Trophoblast cell (in vitro differentiated cells and primary cell): ENCODE measurements at regions not wholly inside any gene's neighbourhood (a gene's known extent, or its start where the extent isn't known, plus 50 kb on each side); places are given as distances from the start of the nearest gene placed in this dataset.

Source experiments
- DNase-seq, 2 donors: peaks; one replicate each; pipeline ENCODE4 v3.0.0-alpha.2; 2016
- H2AFZ ChIP-seq: 2 replicates; pipeline ENCODE4 v1.6.1; 2013; ENCODE audit warnings: low read length, moderate library complexity, mild to moderate bottlenecking; ENCODE audit not compliant: insufficient read depth, poor library complexity
- H2AK5ac ChIP-seq: 2 replicates; pipeline ENCODE4 v1.6.1; 2013; ENCODE audit warnings: mild to moderate bottlenecking, low read length
- H2BK120ac ChIP-seq: 2 replicates; pipeline ENCODE4 v1.6.1; 2013; ENCODE audit warnings: low read length, mild to moderate bottlenecking, moderate library complexity; ENCODE audit not compliant: insufficient read depth, poor library complexity
- H2BK12ac ChIP-seq: 2 replicates; pipeline ENCODE4 v1.6.1; 2013; ENCODE audit warnings: mild to moderate bottlenecking, low read length, moderate library complexity
- H2BK5ac ChIP-seq: 2 replicates; pipeline ENCODE4 v1.6.1; 2013; ENCODE audit warnings: low read length, low read depth, moderate library complexity, mild to moderate bottlenecking; ENCODE audit not compliant: poor library complexity
- H3K14ac ChIP-seq: 2 replicates; pipeline ENCODE4 v1.6.1; 2013; ENCODE audit warnings: mild to moderate bottlenecking, low read length
- H3K18ac ChIP-seq: 2 replicates; pipeline ENCODE4 v1.6.1; 2013; ENCODE audit warnings: mild to moderate bottlenecking, low read length
- H3K23ac ChIP-seq: 2 replicates; pipeline ENCODE4 v1.6.1; 2013; ENCODE audit warnings: low read length
- H3K27ac ChIP-seq: 2 replicates; pipeline ENCODE4 v1.5.1; 2013; ENCODE audit warnings: low read depth, mild to moderate bottlenecking, inconsistent platforms, low read length, moderate library complexity
- H3K27me3 ChIP-seq: 2 replicates; pipeline ENCODE4 v1.6.1; 2013; ENCODE audit warnings: inconsistent platforms, mild to moderate bottlenecking, low read length, moderate library complexity; ENCODE audit not compliant: insufficient read depth
- H3K36me3 ChIP-seq, 2 experiments: 1 replicate in 1 of 2; 2 replicates in 1 of 2; pipeline ENCODE4 v1.6.1; 2013; ENCODE audit warnings: low read length in 2 of 2, mild to moderate bottlenecking in 2 of 2, moderate library complexity in 1 of 2; ENCODE audit not compliant: insufficient read depth in 2 of 2, control insufficient read depth in 1 of 2
- H3K4ac ChIP-seq: 2 replicates; pipeline ENCODE4 v1.6.1; 2013; ENCODE audit warnings: low read depth, mild to moderate bottlenecking, low read length, moderate library complexity
- H3K4me1 ChIP-seq, 2 experiments: 1 replicate in 1 of 2; 2 replicates in 1 of 2; pipeline ENCODE4 v1.6.1; 2013; ENCODE audit warnings: low read length in 2 of 2, mild to moderate bottlenecking in 2 of 2, moderate library complexity in 1 of 2; ENCODE audit not compliant: insufficient read depth in 2 of 2, control insufficient read depth in 1 of 2
- H3K4me2 ChIP-seq: 2 replicates; pipeline ENCODE4 v1.6.1; 2013; ENCODE audit warnings: inconsistent platforms, mild to moderate bottlenecking, low read length, moderate library complexity
- H3K4me3 ChIP-seq: 2 replicates; pipeline ENCODE4 v1.5.1; 2013; ENCODE audit warnings: mild to moderate bottlenecking, low read depth, low read length, inconsistent platforms
- H3K79me1 ChIP-seq: one replicate; pipeline ENCODE4 v1.6.1; 2013; ENCODE audit warnings: low read length
- H3K79me2 ChIP-seq: 2 replicates; pipeline ENCODE4 v1.6.1; 2013; ENCODE audit warnings: low read length, mild to moderate bottlenecking; ENCODE audit not compliant: control insufficient read depth, insufficient read depth, poor library complexity
- H3K9ac ChIP-seq: 2 replicates; pipeline ENCODE4 v1.6.1; 2013; ENCODE audit warnings: mild to moderate bottlenecking, low read length
- H3K9me3 ChIP-seq: 2 replicates; pipeline ENCODE4 v1.6.1; 2013; ENCODE audit warnings: low read depth, mild to moderate bottlenecking, control low read depth, inconsistent platforms, low read length; ENCODE audit not compliant: insufficient read depth
- H4K12ac ChIP-seq: 2 replicates; pipeline ENCODE4 v1.6.1; 2013; ENCODE audit warnings: low read depth, mild to moderate bottlenecking, low read length, moderate library complexity
- H4K8ac ChIP-seq: 2 replicates; pipeline ENCODE4 v1.6.1; 2013; ENCODE audit warnings: low read depth, mild to moderate bottlenecking, low read length, moderate library complexity
- H4K91ac ChIP-seq: one replicate; pipeline ENCODE4 v1.6.1; 2013; ENCODE audit warnings: low read depth, mild to moderate bottlenecking, low read length, moderate library complexity
- WGBS: extraction: QIAGEN DNeasy Blood & Tissue Kit; methylation state at CpG from one replicate; pipeline ENCODE4 v1.1.7; 2013; ENCODE audit warnings: missing lambda C conversion rate; ENCODE audit not compliant: insufficient read length, insufficient coverage; ENCODE audit errors: extremely low coverage; 5-methylcytosine and 5-hydroxymethylcytosine counted together

DNA sequence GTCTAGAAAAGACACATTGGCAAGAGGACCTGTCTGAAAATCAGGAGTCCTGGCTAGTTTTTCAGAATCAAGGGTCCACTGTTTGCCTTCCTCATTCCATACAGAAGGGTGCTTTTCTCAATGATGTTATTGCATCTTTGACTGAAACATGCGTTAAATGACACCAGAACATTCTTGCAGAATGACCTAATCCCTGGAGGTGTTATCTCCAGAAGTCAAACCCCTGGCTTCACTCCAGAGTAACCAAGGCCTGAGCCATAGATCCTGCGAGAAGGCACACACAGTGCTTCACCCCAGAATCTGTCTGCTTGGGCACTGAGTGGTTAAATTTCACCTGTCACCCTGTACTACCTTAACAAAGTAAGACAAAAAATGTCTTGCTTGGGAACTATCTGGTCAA lies 1055.2 kb upstream of the FANCL start:
- H3K9me3 ChIP-seq, result no peaks in the 10 kb centered on the region
- no peaks in the 10 kb centered on the region for H3K4me1 ChIP-seq
- no peak overlapping the region for H3K4me3 ChIP-seq
- H3K14ac ChIP-seq, result no peak overlapping the region
- H2BK5ac ChIP-seq, result no peak overlapping the region
- H3K9ac ChIP-seq, result no peak overlapping the region
- DNase-seq, result peak in 1 of 2 donors; percentile 5
- H2BK12ac ChIP-seq, result no peak overlapping the region
- H2AFZ ChIP-seq, result no peak overlapping the region
- H3K27me3 ChIP-seq, result no peaks in the 10 kb centered on the region
- no peak overlapping the region for H4K91ac ChIP-seq
- no peak overlapping the region for H4K8ac ChIP-seq
- no peak overlapping the region for H2AK5ac ChIP-seq
- no peak overlapping the region for H3K4ac ChIP-seq
- no peaks in the 10 kb centered on the region for H3K36me3 ChIP-seq
- H3K27ac ChIP-seq, result no peak overlapping the region
- no peak overlapping the region for H3K23ac ChIP-seq
- no peak overlapping the region for H3K4me2 ChIP-seq
- H4K12ac ChIP-seq, result no peak overlapping the region
- H3K79me1 ChIP-seq, result no peaks in the 10 kb centered on the region
- whole genome bisulfite sequencing, result no CpG with 5 or more reads among the region's 2 CpGs
- H3K79me2 ChIP-seq, result no peaks in the 10 kb centered on the region
- H2BK120ac ChIP-seq, result no peak overlapping the region
- no peak overlapping the region for H3K18ac ChIP-seq

DNA sequence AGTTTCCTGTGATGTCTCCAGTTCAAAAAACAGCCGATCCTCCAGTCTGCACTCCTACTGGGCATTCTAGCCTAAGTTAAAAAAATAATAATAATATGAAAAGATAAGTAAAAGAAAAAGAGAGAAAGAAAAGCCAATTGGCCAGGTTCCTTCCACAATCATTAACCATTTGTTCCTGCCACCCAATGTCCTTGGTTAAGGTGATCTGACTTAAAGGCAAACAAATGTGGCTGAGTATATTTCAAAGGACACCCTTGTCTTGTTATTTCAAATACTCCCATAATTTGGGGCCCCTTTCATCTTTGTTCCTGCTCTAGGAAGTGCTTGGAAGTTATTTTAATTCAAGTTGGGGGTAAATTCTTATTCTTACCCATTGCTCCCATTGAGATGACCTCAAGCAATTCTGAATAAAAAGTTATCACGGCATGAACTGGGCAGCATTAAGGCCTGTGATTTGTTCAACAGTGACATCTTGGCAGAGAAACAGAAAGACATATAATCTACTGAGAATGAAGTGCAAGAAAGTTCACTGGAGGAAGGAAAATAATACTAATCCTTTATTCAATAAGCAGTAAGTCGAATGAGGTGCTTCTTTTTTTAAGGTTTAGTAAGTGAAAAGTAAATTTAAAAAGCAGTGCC lies 1054.5 kb upstream of the FANCL start:
- H2BK12ac ChIP-seq, result no peak overlapping the region
- no peak overlapping the region for H3K14ac ChIP-seq
- no peak overlapping the region for H3K4me3 ChIP-seq
- no peak overlapping the region for H3K4ac ChIP-seq
- DNase-seq, result no peak
- no peak overlapping the region for H2AFZ ChIP-seq
- H3K4me2 ChIP-seq, result no peak overlapping the region
- no peaks in the 10 kb centered on the region for H3K4me1 ChIP-seq
- H3K18ac ChIP-seq, result no peak overlapping the region
- no peaks in the 10 kb centered on the region for H3K36me3 ChIP-seq
- H3K27ac ChIP-seq, result no peak overlapping the region
- H3K79me1 ChIP-seq, result no peaks in the 10 kb centered on the region
- H2AK5ac ChIP-seq, result no peak overlapping the region
- no peak overlapping the region for H4K8ac ChIP-seq
- no peaks in the 10 kb centered on the region for H3K27me3 ChIP-seq
- H3K9ac ChIP-seq, result no peak overlapping the region
- no peak overlapping the region for H4K91ac ChIP-seq
- no peak overlapping the region for H2BK120ac ChIP-seq
- no peak overlapping the region for H4K12ac ChIP-seq
- no peaks in the 10 kb centered on the region for H3K79me2 ChIP-seq
- no peaks in the 10 kb centered on the region for H3K9me3 ChIP-seq
- H3K23ac ChIP-seq, result no peak overlapping the region
- no peak overlapping the region for H2BK5ac ChIP-seq
- no CpG with 5 or more reads among the region's 3 CpGs for WGBS

DNA sequence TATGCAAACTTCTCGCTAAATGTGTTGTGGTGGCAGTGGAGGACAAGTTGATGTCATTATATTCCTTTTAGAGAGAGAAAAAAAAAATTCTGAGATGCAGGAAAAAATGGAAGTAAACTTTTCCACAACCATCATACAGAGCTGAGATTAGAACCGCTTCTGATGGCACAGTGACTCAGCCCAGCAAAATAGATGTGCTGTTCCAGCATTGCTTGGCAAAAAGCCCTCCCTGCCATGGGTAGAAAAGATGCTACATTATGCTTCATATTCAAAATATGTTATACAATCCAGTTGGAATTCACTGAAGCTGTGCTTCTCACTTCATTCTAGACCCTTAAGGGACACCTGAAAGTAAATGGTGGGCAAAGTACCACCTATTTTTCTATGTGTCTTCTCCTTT lies 1047.6 kb upstream of the FANCL start:
- no CpG with 5 or more reads among the region's 2 CpGs for WGBS
- H3K36me3 ChIP-seq, result no peaks in the 10 kb centered on the region
- H3K4me1 ChIP-seq, result no peaks in the 10 kb centered on the region
- H3K14ac ChIP-seq, result no peak overlapping the region
- H3K4me2 ChIP-seq, result no peak overlapping the region
- no peak overlapping the region for H3K4ac ChIP-seq
- no peak overlapping the region for H3K9ac ChIP-seq
- no peak overlapping the region for H4K8ac ChIP-seq
- no peak overlapping the region for H2BK120ac ChIP-seq
- no peaks in the 10 kb centered on the region for H3K9me3 ChIP-seq
- H3K18ac ChIP-seq, result no peak overlapping the region
- H3K23ac ChIP-seq, result no peak overlapping the region
- H2BK5ac ChIP-seq, result no peak overlapping the region
- H2BK12ac ChIP-seq, result no peak overlapping the region
- H2AFZ ChIP-seq, result no peak overlapping the region
- H4K91ac ChIP-seq, result no peak overlapping the region
- H3K27me3 ChIP-seq, result no peaks in the 10 kb centered on the region
- DNase-seq, result no peak
- H3K27ac ChIP-seq, result no peak overlapping the region
- no peak overlapping the region for H3K4me3 ChIP-seq
- no peaks in the 10 kb centered on the region for H3K79me1 ChIP-seq
- no peak overlapping the region for H2AK5ac ChIP-seq
- H3K79me2 ChIP-seq, result no peaks in the 10 kb centered on the region
- H4K12ac ChIP-seq, result no peak overlapping the region

DNA sequence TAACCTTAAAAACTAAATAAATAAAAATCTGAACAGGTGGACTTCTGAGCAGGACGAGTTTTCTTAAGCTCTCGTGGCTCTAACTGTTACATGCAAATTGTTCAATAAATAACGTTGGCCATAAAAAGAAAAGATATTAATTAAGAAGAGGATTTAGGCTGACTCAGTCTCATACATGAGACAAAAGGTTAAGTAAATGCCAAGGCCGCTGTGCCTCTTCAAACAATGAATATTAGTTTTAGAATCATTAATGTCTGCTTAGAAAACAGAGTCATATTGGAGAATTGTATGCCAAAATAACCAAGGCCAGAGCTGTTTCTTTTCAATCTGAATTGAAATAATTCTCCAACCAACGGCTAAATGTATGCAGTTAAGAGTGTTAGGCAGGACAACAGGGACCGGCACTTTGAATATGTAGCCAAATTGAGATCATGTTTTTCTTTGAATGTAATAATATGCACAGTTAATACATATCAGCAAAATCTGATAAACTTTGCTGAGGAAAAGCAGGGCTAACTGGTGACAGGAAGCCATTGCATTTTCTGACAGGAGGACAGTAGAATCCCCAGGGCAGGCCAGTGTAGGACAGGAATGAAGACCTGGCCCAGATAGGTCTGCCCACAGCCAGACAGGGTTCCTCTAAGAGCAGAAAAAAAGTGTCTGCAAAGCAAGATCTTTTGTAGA lies 1041.4 kb upstream of the FANCL start:
- Histone ChIP-seq H4K12ac (no peak overlapping the region), H3K9ac (no peak overlapping the region), H3K4me1 (no peaks in the 10 kb centered on the region), H3K79me2 (no peaks in the 10 kb centered on the region), H3K79me1 (no peaks in the 10 kb centered on the region), H2AK5ac (no peak overlapping the region), H3K23ac (no peak overlapping the region), H3K27ac (no peak overlapping the region), H2BK120ac (no peak overlapping the region), H4K91ac (no peak overlapping the region), H2AFZ (no peak overlapping the region), H3K4me2 (no peak overlapping the region), H3K4ac (no peak overlapping the region), H3K14ac (no peak overlapping the region), H2BK5ac (no peak overlapping the region), H3K4me3 (no peak overlapping the region), H4K8ac (no peak overlapping the region), H3K9me3 (no peaks in the 10 kb centered on the region), H2BK12ac (no peak overlapping the region), H3K27me3 (no peaks in the 10 kb centered on the region), H3K36me3 (no peaks in the 10 kb centered on the region), H3K18ac (no peak overlapping the region)
- no CpG with 5 or more reads among the region's 6 CpGs for WGBS
- no peak for DNase-seq
